SJCRH30 (cell line): ENCODE measurements at regions not wholly inside any gene's neighbourhood (a gene's known extent, or its start where the extent isn't known, plus 50 kb on each side); places are given as distances from the start of the nearest gene placed in this dataset.

Experiments used
- DNase-seq, 2 experiments: peaks; one replicate each; pipeline ENCODE4 v3.0.0-alpha.2; 2015 to 2020
- H3K27ac ChIP-seq: fragments of 250-450 bp; sonication (Bioruptor Pico); 2 replicates; pipeline ENCODE4 v1.5.1; 2020; ENCODE audit warnings: mild to moderate bottlenecking, moderate library complexity
- H3K27me3 ChIP-seq: fragments of 250-450 bp; sonication (Bioruptor Pico); 2 replicates; pipeline ENCODE4 v1.5.1; 2020; ENCODE audit warnings: mild to moderate bottlenecking, moderate library complexity
- H3K36me3 ChIP-seq: fragments of 250-450 bp; sonication (Bioruptor Pico); 2 replicates; pipeline ENCODE4 v1.5.1; 2020; ENCODE audit warnings: mild to moderate bottlenecking, moderate library complexity
- H3K4me1 ChIP-seq: fragments of 250-450 bp; sonication (Bioruptor Pico); 2 replicates; pipeline ENCODE4 v1.5.1; 2020; ENCODE audit warnings: mild to moderate bottlenecking, moderate library complexity
- H3K4me3 ChIP-seq: fragments of 250-450 bp; sonication (Bioruptor Pico); 2 replicates; pipeline ENCODE4 v1.5.1; 2020; ENCODE audit warnings: mild to moderate bottlenecking, moderate library complexity
- H3K9me3 ChIP-seq: fragments of 250-450 bp; sonication (Bioruptor Pico); replicated peaks from 2 replicates; pipeline ENCODE4 v1.5.1; 2020; ENCODE audit warnings: mild to moderate bottlenecking, moderate library complexity

DNA sequence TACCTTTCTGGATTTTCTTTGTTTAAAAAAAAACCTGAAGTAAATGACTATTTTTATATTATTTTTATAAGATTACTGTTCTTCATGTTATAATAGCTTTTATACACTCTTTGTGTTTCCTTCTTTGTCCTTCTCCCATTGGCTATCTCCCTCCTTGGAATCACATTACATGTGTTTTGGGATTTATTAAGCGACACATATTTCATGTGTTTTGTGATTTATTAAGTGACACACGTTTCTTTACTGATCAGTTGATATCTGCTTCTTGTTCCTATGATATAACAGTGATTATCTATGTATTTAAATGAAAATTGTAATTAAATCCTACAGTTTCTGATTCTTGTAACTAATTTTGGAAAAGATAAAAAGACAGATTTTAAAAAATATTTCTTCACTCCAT is 817.3 kb upstream of the AGA start:
- no peaks in the 10 kb centered on the region for H3K4me1 ChIP-seq
- H3K36me3 ChIP-seq = no peaks in the 10 kb centered on the region
- H3K27me3 ChIP-seq = no peaks in the 10 kb centered on the region
- DNase-seq = no peak
- no peak overlapping the region for H3K4me3 ChIP-seq
- H3K9me3 ChIP-seq = no peaks in the 10 kb centered on the region
- H3K27ac ChIP-seq = no peak overlapping the region

DNA sequence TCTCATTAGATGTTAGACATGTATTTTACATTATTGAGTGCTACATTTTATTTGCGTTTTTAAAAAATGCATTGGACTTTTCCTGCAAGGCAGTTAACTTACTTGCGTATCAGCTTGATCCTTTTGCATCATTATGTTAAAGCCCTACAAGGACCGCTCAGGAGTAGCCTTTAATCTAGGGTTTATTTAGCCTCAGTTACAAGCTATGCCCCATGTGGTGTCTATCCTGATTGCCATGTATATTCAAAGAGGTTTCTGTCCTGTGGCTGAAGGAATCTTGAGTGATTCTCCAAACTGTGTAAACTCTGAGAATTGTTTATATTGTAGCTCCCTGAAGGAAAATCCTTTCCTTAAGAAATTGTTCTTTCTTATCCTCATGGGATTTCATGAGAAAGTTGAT is 821.8 kb upstream of the AGA start:
- no peaks in the 10 kb centered on the region for H3K4me1 ChIP-seq
- no peak overlapping the region for H3K4me3 ChIP-seq
- no peaks in the 10 kb centered on the region for H3K9me3 ChIP-seq
- H3K27ac ChIP-seq = no peak overlapping the region
- no peaks in the 10 kb centered on the region for H3K27me3 ChIP-seq
- H3K36me3 ChIP-seq = no peaks in the 10 kb centered on the region
- DNase-seq = no peak

GRCh38 chr4:178271386-178271785 is 829.1 kb upstream of the AGA start:
- Histone ChIP-seq H3K27me3 (no peaks in the 10 kb centered on the region), H3K27ac (no peak overlapping the region), H3K9me3 (no peaks in the 10 kb centered on the region), H3K4me3 (no peak overlapping the region), H3K4me1 (no peaks in the 10 kb centered on the region), H3K36me3 (no peaks in the 10 kb centered on the region)
- no peak for DNase-seq

DNA sequence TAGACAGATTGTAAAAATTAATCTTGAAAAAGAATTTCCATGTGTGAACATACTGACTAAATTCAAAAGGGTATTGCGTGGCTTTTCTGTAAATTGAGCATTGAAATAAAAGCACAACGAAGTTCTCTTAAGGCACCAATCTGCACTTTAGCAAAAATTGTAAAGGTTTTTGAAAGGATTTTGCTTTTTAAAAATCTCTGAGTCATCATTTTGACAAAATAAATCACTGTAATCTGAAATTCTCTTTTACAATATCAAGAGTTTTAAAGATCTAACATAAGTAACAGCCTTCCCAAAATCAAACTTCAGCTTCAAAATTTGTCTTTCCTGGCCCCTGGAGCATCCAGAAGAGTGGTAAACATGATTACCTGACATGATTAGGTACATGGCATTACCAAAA is 830.9 kb upstream of the AGA start:
- Histone ChIP-seq H3K27ac (no peak overlapping the region), H3K9me3 (no peaks in the 10 kb centered on the region), H3K27me3 (no peaks in the 10 kb centered on the region), H3K4me1 (no peaks in the 10 kb centered on the region), H3K36me3 (no peaks in the 10 kb centered on the region), H3K4me3 (no peak overlapping the region)
- no peak for DNase-seq

- Histone ChIP-seq H3K4me3 (no peak overlapping the region), H3K27me3 (no peaks in the 10 kb centered on the region), H3K36me3 (no peaks in the 10 kb centered on the region), H3K27ac (no peak overlapping the region), H3K4me1 (no peaks in the 10 kb centered on the region), H3K9me3 (no peaks in the 10 kb centered on the region)
- peak; percentile 2 to 20 for DNase-seq
Measured at GRCh38 chr4:178275671-178276360, 833.6 kb upstream of the AGA start.

- H3K4me3 ChIP-seq = no peak overlapping the region
- H3K36me3 ChIP-seq = no peaks in the 10 kb centered on the region
- H3K4me1 ChIP-seq = no peaks in the 10 kb centered on the region
- no peaks in the 10 kb centered on the region for H3K27me3 ChIP-seq
- DNase-seq = no peak
- H3K9me3 ChIP-seq = no peaks in the 10 kb centered on the region
- H3K27ac ChIP-seq = no peak overlapping the region
Measured at GRCh38 chr4:178280362-178280761, 838.1 kb upstream of the AGA start.

GRCh38 chr4:178288462-178288861 is 846.2 kb upstream of the AGA start:
- H3K4me3 ChIP-seq = no peak overlapping the region
- H3K27ac ChIP-seq = no peak overlapping the region
- H3K27me3 ChIP-seq = no peaks in the 10 kb centered on the region
- no peaks in the 10 kb centered on the region for H3K9me3 ChIP-seq
- H3K36me3 ChIP-seq = no peaks in the 10 kb centered on the region
- no peak for DNase-seq
- H3K4me1 ChIP-seq = no peaks in the 10 kb centered on the region

DNA sequence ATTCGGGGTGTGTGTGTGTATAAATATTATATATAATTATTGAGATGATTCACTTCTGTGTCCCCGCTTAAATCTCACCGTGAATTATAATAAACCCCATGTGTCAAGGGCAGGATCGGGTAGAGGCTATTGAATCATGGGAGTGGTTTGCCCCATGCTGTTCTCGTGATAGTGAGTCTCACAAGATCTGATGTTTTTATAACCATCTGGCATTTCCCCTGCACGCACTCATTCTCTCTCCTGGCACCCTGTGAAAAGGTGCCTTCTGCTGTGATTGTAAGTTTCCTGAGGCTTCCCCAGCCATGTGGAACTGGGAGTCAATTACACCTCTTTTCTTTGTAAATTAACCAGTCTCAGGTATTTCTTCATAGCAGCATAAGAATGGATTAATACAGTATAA is 851.4 kb upstream of the AGA start:
- H3K27ac ChIP-seq = no peak overlapping the region

GRCh38 chr4:178296669-178297068 is 854.4 kb upstream of the AGA start:
- H3K36me3 ChIP-seq = no peaks in the 10 kb centered on the region

More for the DNA sequence above, 851.4 kb upstream of the AGA start:
- Histone ChIP-seq H3K27me3 (no peaks in the 10 kb centered on the region), H3K9me3 (no peaks in the 10 kb centered on the region), H3K36me3 (no peaks in the 10 kb centered on the region), H3K4me3 (no peak overlapping the region), H3K4me1 (no peaks in the 10 kb centered on the region)
- no peak for DNase-seq

GRCh38 chr4:178306565-178306964 is 864.3 kb upstream of the AGA start:
- H3K36me3 ChIP-seq = no peaks in the 10 kb centered on the region
- H3K27me3 ChIP-seq = no peaks in the 10 kb centered on the region
- DNase-seq = no peak
- no peaks in the 10 kb centered on the region for H3K4me1 ChIP-seq
- no peaks in the 10 kb centered on the region for H3K9me3 ChIP-seq
- H3K27ac ChIP-seq = no peak overlapping the region
- H3K4me3 ChIP-seq = no peak overlapping the region

More at GRCh38 chr4:178296669-178297068, 854.4 kb upstream of the AGA start:
- Histone ChIP-seq H3K27me3 (no peaks in the 10 kb centered on the region), H3K9me3 (no peaks in the 10 kb centered on the region), H3K4me1 (no peaks in the 10 kb centered on the region), H3K4me3 (no peak overlapping the region), H3K27ac (no peak overlapping the region)
- no peak for DNase-seq

DNA sequence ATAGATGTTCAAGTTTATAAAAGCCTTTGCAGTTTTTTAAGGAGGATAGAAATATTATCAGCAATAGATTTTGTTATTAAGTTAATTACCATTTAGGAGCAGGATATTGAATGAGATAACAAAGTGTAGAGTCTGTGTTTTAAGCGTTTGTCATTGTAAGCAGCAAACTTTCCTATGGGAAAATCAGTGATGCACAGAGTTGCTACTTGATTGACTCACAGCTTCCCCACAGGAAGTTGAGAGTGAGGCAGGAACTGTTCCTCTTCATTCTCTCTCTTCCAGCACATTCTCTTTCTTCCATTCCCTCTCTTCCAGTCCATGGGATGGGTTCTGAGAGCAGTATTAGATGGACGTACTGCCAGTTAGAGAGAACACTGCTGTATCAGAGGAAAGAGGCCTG is 867.7 kb upstream of the AGA start:
- no peak for DNase-seq
- Histone ChIP-seq H3K36me3 (no peaks in the 10 kb centered on the region), H3K4me3 (no peak overlapping the region), H3K9me3 (no peaks in the 10 kb centered on the region), H3K27ac (no peak overlapping the region), H3K27me3 (no peaks in the 10 kb centered on the region), H3K4me1 (no peaks in the 10 kb centered on the region)

DNA sequence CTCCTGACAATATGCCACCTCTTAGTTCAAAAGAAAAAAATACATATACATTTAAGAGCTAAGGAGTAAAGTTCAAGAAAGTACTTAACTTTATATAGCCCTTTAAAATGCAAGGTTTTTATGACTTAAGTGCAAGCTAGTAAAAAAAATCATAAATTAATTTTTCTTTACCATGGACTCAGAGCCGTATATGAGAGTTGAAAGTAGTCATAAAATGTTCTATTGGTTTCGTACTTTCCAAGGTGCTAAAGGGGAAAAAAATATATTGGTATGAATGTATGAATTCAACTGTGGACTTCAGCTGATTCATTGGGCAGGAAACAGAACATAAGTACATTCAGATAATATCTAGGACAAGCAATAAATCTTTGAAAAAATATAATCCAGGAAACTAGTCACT is 869.8 kb upstream of the AGA start:
- no peak for DNase-seq
- Histone ChIP-seq H3K9me3 (no peaks in the 10 kb centered on the region), H3K4me3 (no peak overlapping the region), H3K27ac (no peak overlapping the region), H3K4me1 (no peaks in the 10 kb centered on the region), H3K27me3 (no peaks in the 10 kb centered on the region), H3K36me3 (no peaks in the 10 kb centered on the region)

GRCh38 chr4:178314287-178314686 is 872.0 kb upstream of the AGA start:
- no peak overlapping the region for H3K4me3 ChIP-seq
- H3K27me3 ChIP-seq = no peaks in the 10 kb centered on the region
- H3K9me3 ChIP-seq = no peaks in the 10 kb centered on the region
- H3K27ac ChIP-seq = no peak overlapping the region
- H3K36me3 ChIP-seq = no peaks in the 10 kb centered on the region
- no peaks in the 10 kb centered on the region for H3K4me1 ChIP-seq
- DNase-seq = no peak

GRCh38 chr4:178316211-178316610 is 874.0 kb upstream of the AGA start:
- Histone ChIP-seq H3K4me1 (no peaks in the 10 kb centered on the region), H3K4me3 (no peak overlapping the region), H3K36me3 (no peaks in the 10 kb centered on the region), H3K9me3 (no peaks in the 10 kb centered on the region), H3K27me3 (no peaks in the 10 kb centered on the region), H3K27ac (no peak overlapping the region)
- DNase-seq = peak in 1 of 2 experiments; percentile 1

GRCh38 chr4:178320003-178320402 is 877.8 kb upstream of the AGA start:
- Histone ChIP-seq H3K36me3 (no peaks in the 10 kb centered on the region), H3K9me3 (no peaks in the 10 kb centered on the region), H3K4me1 (no peaks in the 10 kb centered on the region), H3K27ac (no peak overlapping the region), H3K4me3 (no peak overlapping the region), H3K27me3 (no peaks in the 10 kb centered on the region)
- no peak for DNase-seq

GRCh38 chr4:178322524-178323183 is 880.4 kb upstream of the AGA start:
- Histone ChIP-seq H3K27me3 (no peaks in the 10 kb centered on the region), H3K27ac (no peak overlapping the region), H3K4me3 (no peak overlapping the region), H3K36me3 (no peaks in the 10 kb centered on the region), H3K4me1 (no peaks in the 10 kb centered on the region), H3K9me3 (no peaks in the 10 kb centered on the region)
- DNase-seq = no peak
